ENCODE measurements at regions not wholly inside any gene's neighbourhood (a gene's known extent, or its start where the extent isn't known, plus 50 kb on each side); places are given as distances from the start of the nearest gene placed in this dataset.

- H3K27me3 Mint-ChIP-seq (ENCODE audit: unreplicated experiment): no peaks in the 10 kb centered on the region
- H3K4me3 Mint-ChIP-seq (ENCODE audit: unreplicated experiment): no peak overlapping the region
- no peaks in the 10 kb centered on the region for H3K4me1 Mint-ChIP-seq (ENCODE audit: low read depth, unreplicated experiment)
- H3K27ac Mint-ChIP-seq (ENCODE audit: unreplicated experiment): no peak overlapping the region
- TF ChIP-seq, protein P1, sequence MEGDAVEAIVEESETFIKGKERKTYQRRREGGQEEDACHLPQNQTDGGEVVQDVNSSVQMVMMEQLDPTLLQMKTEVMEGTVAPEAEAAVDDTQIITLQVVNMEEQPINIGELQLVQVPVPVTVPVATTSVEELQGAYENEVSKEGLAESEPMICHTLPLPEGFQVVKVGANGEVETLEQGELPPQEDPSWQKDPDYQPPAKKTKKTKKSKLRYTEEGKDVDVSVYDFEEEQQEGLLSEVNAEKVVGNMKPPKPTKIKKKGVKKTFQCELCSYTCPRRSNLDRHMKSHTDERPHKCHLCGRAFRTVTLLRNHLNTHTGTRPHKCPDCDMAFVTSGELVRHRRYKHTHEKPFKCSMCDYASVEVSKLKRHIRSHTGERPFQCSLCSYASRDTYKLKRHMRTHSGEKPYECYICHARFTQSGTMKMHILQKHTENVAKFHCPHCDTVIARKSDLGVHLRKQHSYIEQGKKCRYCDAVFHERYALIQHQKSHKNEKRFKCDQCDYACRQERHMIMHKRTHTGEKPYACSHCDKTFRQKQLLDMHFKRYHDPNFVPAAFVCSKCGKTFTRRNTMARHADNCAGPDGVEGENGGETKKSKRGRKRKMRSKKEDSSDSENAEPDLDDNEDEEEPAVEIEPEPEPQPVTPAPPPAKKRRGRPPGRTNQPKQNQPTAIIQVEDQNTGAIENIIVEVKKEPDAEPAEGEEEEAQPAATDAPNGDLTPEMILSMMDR (IDR thresholded peaks at IDR 0.05; ENCODE audit: partially characterized antibody, unreplicated experiment): no peak
- no peak for DNase-seq
- no peaks in the 10 kb centered on the region for H3K36me3 Mint-ChIP-seq (ENCODE audit: unreplicated experiment)
- H3K9me3 Mint-ChIP-seq (ENCODE audit: unreplicated experiment): no peaks in the 10 kb centered on the region
These were observed 128.8 kb upstream of the CD93 start for GRCh38 chr20:23214903-23215302.

GRCh38 chr20:23212464-23212995 is 126.4 kb upstream of the CD93 start:
- no peak overlapping the region for H3K27ac Mint-ChIP-seq (ENCODE audit: unreplicated experiment)
- peaks cover 2% of the 10 kb centered on the region for H3K9me3 Mint-ChIP-seq (ENCODE audit: unreplicated experiment)
- no peaks in the 10 kb centered on the region for H3K4me1 Mint-ChIP-seq (ENCODE audit: low read depth, unreplicated experiment)
- no peaks in the 10 kb centered on the region for H3K36me3 Mint-ChIP-seq (ENCODE audit: unreplicated experiment)
- no peak overlapping the region for H3K4me3 Mint-ChIP-seq (ENCODE audit: unreplicated experiment)
- TF ChIP-seq, protein P1 (IDR thresholded peaks at IDR 0.05; ENCODE audit: partially characterized antibody, unreplicated experiment): no peak
- H3K27me3 Mint-ChIP-seq (ENCODE audit: unreplicated experiment): no peaks in the 10 kb centered on the region
- DNase-seq: no peak

DNA sequence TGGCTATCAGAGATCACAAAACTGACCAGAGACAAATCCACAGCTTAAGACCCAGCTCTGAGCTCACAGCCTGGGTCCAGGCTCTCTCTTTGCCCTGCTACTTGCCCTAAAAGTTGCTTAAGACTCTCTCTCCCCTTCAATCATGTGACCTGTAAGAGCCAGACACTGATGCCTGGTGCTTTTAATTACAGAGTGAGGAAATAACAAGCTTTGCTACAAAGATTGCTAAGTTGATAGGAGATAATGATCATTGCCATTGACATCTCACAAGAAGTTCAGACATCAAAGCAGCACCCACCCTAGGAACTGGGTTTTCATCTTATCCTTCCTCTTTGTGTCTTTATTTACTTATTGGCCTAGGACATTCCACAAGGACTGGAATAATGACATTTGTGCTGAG is 125.9 kb upstream of the CD93 start:
- no peak for DNase-seq
- Mint-ChIP-seq H3K27me3 (ENCODE audit: unreplicated experiment) (no peaks in the 10 kb centered on the region), H3K4me3 (ENCODE audit: unreplicated experiment) (no peak overlapping the region), H3K4me1 (ENCODE audit: low read depth, unreplicated experiment) (no peaks in the 10 kb centered on the region), H3K27ac (ENCODE audit: unreplicated experiment) (no peak overlapping the region), H3K9me3 (ENCODE audit: unreplicated experiment) (peaks cover 2% of the 10 kb centered on the region), H3K36me3 (ENCODE audit: unreplicated experiment) (no peaks in the 10 kb centered on the region)
- TF ChIP-seq, protein P1 (IDR thresholded peaks at IDR 0.05; ENCODE audit: partially characterized antibody, unreplicated experiment): no peak

GRCh38 chr20:23211164-23211563 is 125.0 kb upstream of the CD93 start:
- no peak for DNase-seq
- Mint-ChIP-seq H3K4me3 (ENCODE audit: unreplicated experiment) (no peak overlapping the region), H3K36me3 (ENCODE audit: unreplicated experiment) (no peaks in the 10 kb centered on the region), H3K27ac (ENCODE audit: unreplicated experiment) (no peak overlapping the region), H3K9me3 (ENCODE audit: unreplicated experiment) (peaks cover 3% of the 10 kb centered on the region), H3K27me3 (ENCODE audit: unreplicated experiment) (no peaks in the 10 kb centered on the region), H3K4me1 (ENCODE audit: low read depth, unreplicated experiment) (no peaks in the 10 kb centered on the region)
- TF ChIP-seq, protein P1 (IDR thresholded peaks at IDR 0.05; ENCODE audit: partially characterized antibody, unreplicated experiment): no peak

GRCh38 chr20:23207826-23208540 is 121.9 kb upstream of the CD93 start:
- Mint-ChIP-seq H3K4me1 (ENCODE audit: low read depth, unreplicated experiment) (peaks cover 15% of the 10 kb centered on the region), H3K36me3 (ENCODE audit: unreplicated experiment) (no peaks in the 10 kb centered on the region), H3K27me3 (ENCODE audit: unreplicated experiment) (no peaks in the 10 kb centered on the region), H3K9me3 (ENCODE audit: unreplicated experiment) (peaks cover 3% of the 10 kb centered on the region), H3K27ac (ENCODE audit: unreplicated experiment) (no peak overlapping the region), H3K4me3 (ENCODE audit: unreplicated experiment) (no peak overlapping the region)
- no peak for DNase-seq
- TF ChIP-seq, protein P1 (IDR thresholded peaks at IDR 0.05; ENCODE audit: partially characterized antibody, unreplicated experiment): no peak

Measured in glutamatergic neuron (in vitro differentiated cells).